ENCODE measurements at regions not wholly inside any gene's neighbourhood (a gene's known extent, or its start where the extent isn't known, plus 50 kb on each side); places are given as distances from the start of the nearest gene placed in this dataset.

DNA sequence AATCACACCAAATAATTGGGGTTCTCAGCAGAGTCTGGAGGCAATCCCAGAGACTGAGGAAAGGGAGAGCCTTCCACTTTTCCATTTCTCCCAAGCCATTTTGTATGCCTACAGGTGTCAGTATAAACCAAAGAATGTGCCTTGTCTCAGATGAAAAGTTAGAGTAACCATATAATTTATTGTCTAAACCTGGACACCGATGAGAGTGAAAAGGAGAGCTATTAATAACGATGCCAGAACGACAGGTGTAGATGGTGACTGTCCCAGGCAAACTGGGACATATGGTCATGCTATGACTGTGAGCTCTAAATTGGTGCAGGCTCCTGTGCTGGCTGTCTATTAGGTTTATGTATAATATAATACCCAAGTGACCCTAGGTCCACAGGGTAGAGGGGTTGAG lies 219.6 kb downstream of the ARHGAP12 start:
- TF ChIP-seq POLR2AphosphoS5 (IDR thresholded peaks at IDR 0.05; ENCODE audit: low read depth) (no peak), GABPA (IDR thresholded peaks at IDR 0.05; ENCODE audit: low read depth) (no peak), SPI1 (IDR thresholded peaks at IDR 0.05; ENCODE audit: borderline replicate concordance, low read depth) (no peak)
- TF ChIP-seq, protein P1, sequence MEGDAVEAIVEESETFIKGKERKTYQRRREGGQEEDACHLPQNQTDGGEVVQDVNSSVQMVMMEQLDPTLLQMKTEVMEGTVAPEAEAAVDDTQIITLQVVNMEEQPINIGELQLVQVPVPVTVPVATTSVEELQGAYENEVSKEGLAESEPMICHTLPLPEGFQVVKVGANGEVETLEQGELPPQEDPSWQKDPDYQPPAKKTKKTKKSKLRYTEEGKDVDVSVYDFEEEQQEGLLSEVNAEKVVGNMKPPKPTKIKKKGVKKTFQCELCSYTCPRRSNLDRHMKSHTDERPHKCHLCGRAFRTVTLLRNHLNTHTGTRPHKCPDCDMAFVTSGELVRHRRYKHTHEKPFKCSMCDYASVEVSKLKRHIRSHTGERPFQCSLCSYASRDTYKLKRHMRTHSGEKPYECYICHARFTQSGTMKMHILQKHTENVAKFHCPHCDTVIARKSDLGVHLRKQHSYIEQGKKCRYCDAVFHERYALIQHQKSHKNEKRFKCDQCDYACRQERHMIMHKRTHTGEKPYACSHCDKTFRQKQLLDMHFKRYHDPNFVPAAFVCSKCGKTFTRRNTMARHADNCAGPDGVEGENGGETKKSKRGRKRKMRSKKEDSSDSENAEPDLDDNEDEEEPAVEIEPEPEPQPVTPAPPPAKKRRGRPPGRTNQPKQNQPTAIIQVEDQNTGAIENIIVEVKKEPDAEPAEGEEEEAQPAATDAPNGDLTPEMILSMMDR (IDR thresholded peaks at IDR 0.05; ENCODE audit: insufficient read depth, low read length) = no peak
- TF ChIP-seq, protein P2, sequence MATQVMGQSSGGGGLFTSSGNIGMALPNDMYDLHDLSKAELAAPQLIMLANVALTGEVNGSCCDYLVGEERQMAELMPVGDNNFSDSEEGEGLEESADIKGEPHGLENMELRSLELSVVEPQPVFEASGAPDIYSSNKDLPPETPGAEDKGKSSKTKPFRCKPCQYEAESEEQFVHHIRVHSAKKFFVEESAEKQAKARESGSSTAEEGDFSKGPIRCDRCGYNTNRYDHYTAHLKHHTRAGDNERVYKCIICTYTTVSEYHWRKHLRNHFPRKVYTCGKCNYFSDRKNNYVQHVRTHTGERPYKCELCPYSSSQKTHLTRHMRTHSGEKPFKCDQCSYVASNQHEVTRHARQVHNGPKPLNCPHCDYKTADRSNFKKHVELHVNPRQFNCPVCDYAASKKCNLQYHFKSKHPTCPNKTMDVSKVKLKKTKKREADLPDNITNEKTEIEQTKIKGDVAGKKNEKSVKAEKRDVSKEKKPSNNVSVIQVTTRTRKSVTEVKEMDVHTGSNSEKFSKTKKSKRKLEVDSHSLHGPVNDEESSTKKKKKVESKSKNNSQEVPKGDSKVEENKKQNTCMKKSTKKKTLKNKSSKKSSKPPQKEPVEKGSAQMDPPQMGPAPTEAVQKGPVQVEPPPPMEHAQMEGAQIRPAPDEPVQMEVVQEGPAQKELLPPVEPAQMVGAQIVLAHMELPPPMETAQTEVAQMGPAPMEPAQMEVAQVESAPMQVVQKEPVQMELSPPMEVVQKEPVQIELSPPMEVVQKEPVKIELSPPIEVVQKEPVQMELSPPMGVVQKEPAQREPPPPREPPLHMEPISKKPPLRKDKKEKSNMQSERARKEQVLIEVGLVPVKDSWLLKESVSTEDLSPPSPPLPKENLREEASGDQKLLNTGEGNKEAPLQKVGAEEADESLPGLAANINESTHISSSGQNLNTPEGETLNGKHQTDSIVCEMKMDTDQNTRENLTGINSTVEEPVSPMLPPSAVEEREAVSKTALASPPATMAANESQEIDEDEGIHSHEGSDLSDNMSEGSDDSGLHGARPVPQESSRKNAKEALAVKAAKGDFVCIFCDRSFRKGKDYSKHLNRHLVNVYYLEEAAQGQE (IDR thresholded peaks at IDR 0.05; ENCODE audit: insufficient replicate concordance, low read depth) = no peak
- Histone ChIP-seq H3K27ac (replicated peaks) (peak overlapping the region; percentile 84; the same call in 1 of the 2 replicates), H3K4me3 (replicated peaks; ENCODE audit: insufficient read depth, low read length) (no peak overlapping the region), H3K27me3 (ENCODE audit: insufficient read depth, poor library complexity, severe bottlenecking) (no peaks in the 10 kb centered on the region)
- DNase-seq (ENCODE audit: low read depth in 1 of 2, low spot score in 1 of 2) = no peak

DNA sequence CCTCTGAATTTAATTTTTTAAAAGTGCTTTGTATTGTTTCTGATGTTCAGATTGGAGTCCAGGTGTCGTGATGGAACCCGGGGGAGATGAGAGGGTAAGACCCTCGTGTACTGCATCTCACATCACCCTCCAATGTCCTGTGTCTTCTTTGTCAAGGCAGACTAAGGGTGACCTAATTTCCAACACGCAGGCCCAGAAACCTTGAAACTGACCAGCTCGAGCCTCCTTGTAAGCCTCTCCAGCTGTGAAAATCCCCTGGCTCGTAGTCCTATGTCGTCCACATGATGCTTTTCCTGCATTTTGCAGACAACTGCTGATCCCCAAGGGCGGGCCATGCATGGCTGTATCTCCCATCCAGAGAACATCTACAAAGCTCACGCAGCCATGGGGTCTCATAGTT lies 220.2 kb downstream of the ARHGAP12 start:
- no peak for DNase-seq (ENCODE audit: low read depth in 1 of 2, low spot score in 1 of 2)
- TF ChIP-seq GABPA (IDR thresholded peaks at IDR 0.05; ENCODE audit: low read depth) (no peak), SPI1 (IDR thresholded peaks at IDR 0.05; ENCODE audit: borderline replicate concordance, low read depth) (no peak), POLR2AphosphoS5 (IDR thresholded peaks at IDR 0.05; ENCODE audit: low read depth) (no peak)
- TF ChIP-seq, protein P2 (IDR thresholded peaks at IDR 0.05; ENCODE audit: insufficient replicate concordance, low read depth) = no peak
- TF ChIP-seq, protein P1 (IDR thresholded peaks at IDR 0.05; ENCODE audit: insufficient read depth, low read length) = no peak
- H3K4me3 ChIP-seq (replicated peaks; ENCODE audit: insufficient read depth, low read length) = no peak overlapping the region
- H3K27me3 ChIP-seq (ENCODE audit: insufficient read depth, poor library complexity, severe bottlenecking) = no peaks in the 10 kb centered on the region
- peak overlapping the region; percentile 84 for H3K27ac ChIP-seq (replicated peaks)

DNA sequence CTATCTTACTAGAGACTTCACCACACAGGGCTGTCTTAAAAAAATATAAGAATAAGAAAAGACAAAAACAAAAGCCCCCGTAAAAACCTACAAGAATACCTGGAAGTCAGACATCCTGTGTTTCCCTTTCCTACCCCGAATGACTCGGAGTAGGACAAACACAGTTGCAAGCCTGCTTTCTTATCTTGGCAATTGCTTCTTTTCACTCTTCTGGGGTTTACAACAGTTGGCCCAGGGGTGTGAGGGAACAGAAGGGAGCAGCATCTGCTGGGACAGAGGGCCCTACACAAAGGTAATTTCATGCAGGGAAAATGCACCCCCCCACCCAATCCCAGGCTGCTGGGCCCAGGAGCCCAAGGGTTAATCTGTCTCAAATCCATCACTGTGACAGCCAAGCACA lies 220.6 kb downstream of the ARHGAP12 start:
- H3K27ac ChIP-seq (replicated peaks) = peak overlapping the region; percentile 84
- no peak overlapping the region for H3K4me3 ChIP-seq (replicated peaks; ENCODE audit: insufficient read depth, low read length)
- no peak for DNase-seq (ENCODE audit: low read depth in 1 of 2, low spot score in 1 of 2)
- TF ChIP-seq, protein P1 (IDR thresholded peaks at IDR 0.05; ENCODE audit: insufficient read depth, low read length) = no peak
- TF ChIP-seq, protein P2 (IDR thresholded peaks at IDR 0.05; ENCODE audit: insufficient replicate concordance, low read depth) = no peak
- TF ChIP-seq GABPA (IDR thresholded peaks at IDR 0.05; ENCODE audit: low read depth) (no peak), POLR2AphosphoS5 (IDR thresholded peaks at IDR 0.05; ENCODE audit: low read depth) (no peak), SPI1 (IDR thresholded peaks at IDR 0.05; ENCODE audit: borderline replicate concordance, low read depth) (no peak)
- H3K27me3 ChIP-seq (ENCODE audit: insufficient read depth, poor library complexity, severe bottlenecking) = no peaks in the 10 kb centered on the region

All from HL-60 (cell line).